ENCODE measurements at regions not wholly inside any gene's neighbourhood (a gene's known extent, or its start where the extent isn't known, plus 50 kb on each side); places are given as distances from the start of the nearest gene placed in this dataset.

DNA sequence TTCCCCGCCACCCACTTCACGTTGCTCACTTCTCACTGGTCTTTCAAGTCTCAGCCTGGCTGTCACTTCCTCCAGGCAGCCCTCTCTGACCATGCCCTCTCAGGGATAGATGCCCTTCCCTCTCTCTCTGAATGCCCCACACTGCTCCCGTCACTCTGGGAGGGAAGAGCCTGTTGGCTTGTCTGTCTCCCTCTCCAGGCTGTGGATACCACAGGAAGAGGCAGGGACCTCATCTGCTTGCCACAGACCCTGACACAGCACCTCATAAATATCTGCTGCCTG, 93.1 kb downstream of the OAT start:
- TF ChIP-seq EZH2 (IDR thresholded peaks at IDR 0.05; ENCODE audit: low read depth, unreplicated experiment), result no peak
- TF ChIP-seq, protein P1, sequence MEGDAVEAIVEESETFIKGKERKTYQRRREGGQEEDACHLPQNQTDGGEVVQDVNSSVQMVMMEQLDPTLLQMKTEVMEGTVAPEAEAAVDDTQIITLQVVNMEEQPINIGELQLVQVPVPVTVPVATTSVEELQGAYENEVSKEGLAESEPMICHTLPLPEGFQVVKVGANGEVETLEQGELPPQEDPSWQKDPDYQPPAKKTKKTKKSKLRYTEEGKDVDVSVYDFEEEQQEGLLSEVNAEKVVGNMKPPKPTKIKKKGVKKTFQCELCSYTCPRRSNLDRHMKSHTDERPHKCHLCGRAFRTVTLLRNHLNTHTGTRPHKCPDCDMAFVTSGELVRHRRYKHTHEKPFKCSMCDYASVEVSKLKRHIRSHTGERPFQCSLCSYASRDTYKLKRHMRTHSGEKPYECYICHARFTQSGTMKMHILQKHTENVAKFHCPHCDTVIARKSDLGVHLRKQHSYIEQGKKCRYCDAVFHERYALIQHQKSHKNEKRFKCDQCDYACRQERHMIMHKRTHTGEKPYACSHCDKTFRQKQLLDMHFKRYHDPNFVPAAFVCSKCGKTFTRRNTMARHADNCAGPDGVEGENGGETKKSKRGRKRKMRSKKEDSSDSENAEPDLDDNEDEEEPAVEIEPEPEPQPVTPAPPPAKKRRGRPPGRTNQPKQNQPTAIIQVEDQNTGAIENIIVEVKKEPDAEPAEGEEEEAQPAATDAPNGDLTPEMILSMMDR (conservative IDR thresholded peaks at IDR 0.05; ENCODE audit: low read depth in 2 of 2), result no peak
- TF ChIP-seq, protein P2, sequence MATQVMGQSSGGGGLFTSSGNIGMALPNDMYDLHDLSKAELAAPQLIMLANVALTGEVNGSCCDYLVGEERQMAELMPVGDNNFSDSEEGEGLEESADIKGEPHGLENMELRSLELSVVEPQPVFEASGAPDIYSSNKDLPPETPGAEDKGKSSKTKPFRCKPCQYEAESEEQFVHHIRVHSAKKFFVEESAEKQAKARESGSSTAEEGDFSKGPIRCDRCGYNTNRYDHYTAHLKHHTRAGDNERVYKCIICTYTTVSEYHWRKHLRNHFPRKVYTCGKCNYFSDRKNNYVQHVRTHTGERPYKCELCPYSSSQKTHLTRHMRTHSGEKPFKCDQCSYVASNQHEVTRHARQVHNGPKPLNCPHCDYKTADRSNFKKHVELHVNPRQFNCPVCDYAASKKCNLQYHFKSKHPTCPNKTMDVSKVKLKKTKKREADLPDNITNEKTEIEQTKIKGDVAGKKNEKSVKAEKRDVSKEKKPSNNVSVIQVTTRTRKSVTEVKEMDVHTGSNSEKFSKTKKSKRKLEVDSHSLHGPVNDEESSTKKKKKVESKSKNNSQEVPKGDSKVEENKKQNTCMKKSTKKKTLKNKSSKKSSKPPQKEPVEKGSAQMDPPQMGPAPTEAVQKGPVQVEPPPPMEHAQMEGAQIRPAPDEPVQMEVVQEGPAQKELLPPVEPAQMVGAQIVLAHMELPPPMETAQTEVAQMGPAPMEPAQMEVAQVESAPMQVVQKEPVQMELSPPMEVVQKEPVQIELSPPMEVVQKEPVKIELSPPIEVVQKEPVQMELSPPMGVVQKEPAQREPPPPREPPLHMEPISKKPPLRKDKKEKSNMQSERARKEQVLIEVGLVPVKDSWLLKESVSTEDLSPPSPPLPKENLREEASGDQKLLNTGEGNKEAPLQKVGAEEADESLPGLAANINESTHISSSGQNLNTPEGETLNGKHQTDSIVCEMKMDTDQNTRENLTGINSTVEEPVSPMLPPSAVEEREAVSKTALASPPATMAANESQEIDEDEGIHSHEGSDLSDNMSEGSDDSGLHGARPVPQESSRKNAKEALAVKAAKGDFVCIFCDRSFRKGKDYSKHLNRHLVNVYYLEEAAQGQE (IDR thresholded peaks at IDR 0.05; ENCODE audit: unreplicated experiment), result no peak
- TF ChIP-seq ZNF331 (CRISPR knock-in tag; IDR thresholded peaks at IDR 0.05; ENCODE audit: low read depth), result no peak
- TF ChIP-seq NANOG (IDR thresholded peaks at IDR 0.05; ENCODE audit: borderline replicate concordance), result no peak
- TF ChIP-seq POLR2AphosphoS5 (IDR thresholded peaks at IDR 0.05; ENCODE audit: low read depth), result no peak
- TF ChIP-seq STAT1 (IDR thresholded peaks at IDR 0.05; ENCODE audit: unreplicated experiment), result no peak
- TF ChIP-seq EZH2phosphoT487 (IDR thresholded peaks at IDR 0.05; ENCODE audit: unreplicated experiment), result no peak
- no peak for TF ChIP-seq CREB1 (CRISPR knock-in tag; IDR thresholded peaks at IDR 0.05; ENCODE audit: low read depth)
